Motor neuron (in vitro differentiated cells): ENCODE measurements at regions not wholly inside any gene's neighbourhood (a gene's known extent, or its start where the extent isn't known, plus 50 kb on each side); places are given as distances from the start of the nearest gene placed in this dataset.
"Not testable (repeated sequence)": the region's sequence is repeated elsewhere in the genome, so short reads cannot be mapped to it uniquely, and the experiment has no call there.

Experiments used
- ATAC-seq, 8 experiments: fragments of 200-7000 bp; cut with Tn5 transposase; replicated peaks in 6 of 8; 2 replicates each; pipeline ENCODE4 v1.8.0; 2021; ENCODE audit warnings: mild to moderate bottlenecking in 8 of 8, moderate library complexity in 8 of 8
- H3K27ac ChIP-seq, 2 donors: fragments of 250-450 bp; sonication (Bioruptor Pico); 2 replicates each; pipeline ENCODE4 v1.9.0; 2021; ENCODE audit warnings: antibody characterized with exemption in 2 of 2, mild to moderate bottlenecking in 2 of 2, moderate library complexity in 1 of 2
- H3K4me1 ChIP-seq, 2 donors: fragments of 250-450 bp; sonication (Bioruptor Pico); replicated peaks in 1 of 2; 2 replicates each; pipeline ENCODE4 v1.6.1; 2021; ENCODE audit warnings: antibody characterized with exemption in 2 of 2, mild to moderate bottlenecking in 2 of 2, moderate library complexity in 1 of 2
- H3K4me3 ChIP-seq, 5 donors: fragments of 250-450 bp; sonication (Bioruptor Pico); 2 replicates each; pipeline ENCODE4 v1.9.0; 2021; ENCODE audit warnings: antibody characterized with exemption in 5 of 5, mild to moderate bottlenecking in 5 of 5, moderate library complexity in 4 of 5
- WGBS, 10 experiments: fragments of 450-650 bp; shearing (Covaris generic); methylation state at CpG; one replicate each; pipeline ENCODE4 v1.0.0; 2022; 5-methylcytosine and 5-hydroxymethylcytosine counted together
- in situ Hi-C, 9 experiments: fragments of 400-800 bp; cut with MboI; loops; one replicate each; pipeline ENCODE4 v1.15.0; 2021; ENCODE audit warnings: low sequenced_read_pairs in 9 of 9, low pct_unique_long_range_greater_than_20kb in 2 of 9; ENCODE audit not compliant: unreplicated experiment in 9 of 9

DNA sequence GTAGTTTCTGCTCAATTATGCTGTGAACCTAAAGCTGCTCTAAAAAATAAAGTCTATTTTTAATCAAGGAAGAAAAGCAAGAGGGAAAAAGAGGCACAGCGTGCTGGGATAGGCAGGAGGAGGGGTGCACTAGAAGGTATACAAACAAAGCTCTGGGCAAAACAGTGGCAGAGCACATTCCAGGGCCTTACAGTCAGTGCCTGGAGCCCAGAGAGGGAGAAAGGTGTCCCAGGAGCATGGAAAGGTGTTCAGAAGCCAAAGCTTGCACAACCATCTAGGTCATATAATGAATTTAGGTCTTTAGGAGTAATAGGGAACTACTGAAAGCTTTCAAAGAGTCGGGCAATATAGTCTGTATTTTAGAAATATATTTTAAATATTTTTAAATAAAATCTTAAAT, 163.6 kb upstream of the PALMD start:
- in situ Hi-C loops = loop anchor here in 4 of 9 experiments (10.0 to 25.0 kb wide), 3 partner anchors 295 to 695 kb away; no protein-coding TSS in a partner anchor
- peaks cover 3 to 5% of the 10 kb centered on the region in 2 donors for H3K4me1 ChIP-seq
- H3K27ac ChIP-seq = no peak overlapping the region
- WGBS, 10 experiments = 33 to 100% (median 60%) methylated on average over 1 to 2 of the region's 2 CpGs; no CpG with 5 or more reads in 1 of the 10 experiments
- no peak overlapping the region for H3K4me3 ChIP-seq
- no peak for ATAC-seq

DNA sequence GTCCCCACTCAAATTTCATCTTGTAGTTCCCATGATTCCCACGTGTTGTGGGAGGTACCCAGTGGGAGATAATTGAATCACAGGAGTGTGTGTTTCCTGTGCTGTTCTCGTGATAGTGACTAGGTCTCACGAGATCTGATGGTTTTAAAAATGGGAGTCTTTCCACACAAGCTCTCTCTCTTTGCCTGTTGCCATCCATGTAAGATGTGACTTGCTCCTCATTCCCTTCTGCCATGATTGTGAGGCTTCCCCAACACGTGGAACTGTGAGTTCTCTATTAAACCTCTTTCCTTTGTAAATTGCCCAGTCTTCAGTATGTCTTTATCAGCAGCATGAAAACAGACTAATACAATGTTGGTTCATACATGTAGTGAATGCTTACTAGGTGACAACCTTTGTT, 163.2 kb upstream of the PALMD start:
- H3K27ac ChIP-seq = no peak overlapping the region
- no peak for ATAC-seq
- in situ Hi-C loops = loop anchor here in 4 of 9 experiments (10.0 to 25.0 kb wide), 3 partner anchors 295 to 695 kb away; no protein-coding TSS in a partner anchor
- H3K4me3 ChIP-seq = no peak overlapping the region
- peaks cover 3 to 5% of the 10 kb centered on the region in 2 donors for H3K4me1 ChIP-seq
- 48 to 89% (median 75%) methylated on average over 1 to 4 of the region's 4 CpGs; no CpG with 5 or more reads in 1 of the 10 experiments for WGBS, 10 experiments

DNA sequence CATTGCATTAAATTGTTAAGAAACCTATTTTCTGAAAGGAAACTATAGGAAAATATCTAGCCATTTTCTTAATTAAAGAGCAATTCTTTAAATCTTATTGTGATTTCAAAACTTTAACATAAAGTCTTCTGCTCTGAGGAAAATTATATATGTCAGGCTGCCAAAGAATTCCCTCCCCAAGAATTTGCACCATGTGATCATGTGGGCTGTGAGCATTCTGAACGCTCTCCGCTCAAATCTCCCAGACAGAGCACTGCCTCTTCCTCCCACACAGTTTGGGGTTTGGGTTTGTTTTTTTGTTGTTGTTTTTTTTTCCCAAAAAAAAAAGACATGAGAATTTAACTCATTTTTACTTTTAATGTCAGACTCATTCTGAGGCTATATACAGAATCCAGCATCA, 155.9 kb upstream of the PALMD start:
- in situ Hi-C loops = loop anchor here in 4 of 9 experiments (25.0 kb wide), 2 partner anchors 303 to 703 kb away; no protein-coding TSS in a partner anchor
- 33 to 100% (median 92%) methylated on average over 1 to 2 of the region's 2 CpGs; no CpG with 5 or more reads in 2 of the 10 experiments for WGBS, 10 experiments
- Histone ChIP-seq H3K27ac (no peak overlapping the region), H3K4me3 (no peak overlapping the region), H3K4me1 (peaks cover 1 to 2% of the 10 kb centered on the region in 2 donors)
- no peak for ATAC-seq

DNA sequence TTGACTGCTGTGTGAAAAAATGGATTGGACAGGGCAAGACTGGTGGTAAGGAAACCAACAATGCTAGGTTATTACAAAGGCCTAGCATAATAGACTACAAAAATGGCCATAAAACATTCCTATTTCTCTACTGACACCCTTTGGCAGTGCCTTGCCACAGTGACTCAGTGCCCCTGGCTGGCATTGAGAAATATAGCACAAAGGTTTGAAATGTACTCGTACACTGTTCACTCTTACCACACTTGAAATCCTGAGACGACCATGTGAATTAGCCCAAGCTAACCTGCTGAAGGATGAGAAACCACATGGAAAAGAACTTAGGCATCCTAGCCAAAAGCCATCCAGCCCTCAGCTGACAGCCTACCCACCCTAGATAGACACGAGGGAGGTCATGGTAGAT, 149.8 kb upstream of the PALMD start:
- ATAC-seq = no peak
- 71 to 94% (median 92%) methylated on average over 1 to 3 of the region's 3 CpGs; no CpG with 5 or more reads in 3 of the 10 experiments for WGBS, 10 experiments
- H3K27ac ChIP-seq = no peak overlapping the region
- no peak overlapping the region for H3K4me3 ChIP-seq
- H3K4me1 ChIP-seq = peaks cover 0 to 13% of the 10 kb centered on the region in 2 donors
- in situ Hi-C loops = loop anchor here in 4 of 9 experiments (25.0 kb wide), 2 partner anchors 309 to 709 kb away; no protein-coding TSS in a partner anchor

DNA sequence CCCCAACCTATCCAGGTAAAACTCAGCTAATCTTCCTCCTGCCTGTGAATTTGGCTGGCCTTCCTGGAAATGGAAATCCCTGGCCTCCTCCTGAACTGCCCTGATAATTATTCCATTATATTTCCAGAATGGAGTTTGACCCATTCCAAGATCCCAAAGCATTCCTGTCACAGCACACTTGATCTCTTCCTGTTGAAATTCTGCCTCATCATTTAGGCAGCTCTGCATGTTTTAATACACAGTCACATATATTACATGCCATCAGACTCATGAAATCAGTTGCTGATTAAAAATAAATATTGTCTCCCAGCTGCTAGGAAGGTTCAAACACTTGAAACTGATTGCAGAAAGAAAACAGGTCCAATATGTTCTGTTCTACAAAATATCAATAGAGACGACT, 148.2 kb upstream of the PALMD start:
- no peak overlapping the region for H3K27ac ChIP-seq
- 30 to 100% (median 89%) methylated on average over 1 of the region's 1 CpG; no CpG with 5 or more reads in 1 of the 10 experiments for WGBS, 10 experiments
- H3K4me1 ChIP-seq = peaks cover 0 to 13% of the 10 kb centered on the region in 2 donors
- in situ Hi-C loops = loop anchor here in 4 of 9 experiments (25.0 kb wide), 2 partner anchors 310 to 710 kb away; no protein-coding TSS in a partner anchor
- no peak overlapping the region for H3K4me3 ChIP-seq
- peak in 1 of 8 experiments; percentile 80 for ATAC-seq

DNA sequence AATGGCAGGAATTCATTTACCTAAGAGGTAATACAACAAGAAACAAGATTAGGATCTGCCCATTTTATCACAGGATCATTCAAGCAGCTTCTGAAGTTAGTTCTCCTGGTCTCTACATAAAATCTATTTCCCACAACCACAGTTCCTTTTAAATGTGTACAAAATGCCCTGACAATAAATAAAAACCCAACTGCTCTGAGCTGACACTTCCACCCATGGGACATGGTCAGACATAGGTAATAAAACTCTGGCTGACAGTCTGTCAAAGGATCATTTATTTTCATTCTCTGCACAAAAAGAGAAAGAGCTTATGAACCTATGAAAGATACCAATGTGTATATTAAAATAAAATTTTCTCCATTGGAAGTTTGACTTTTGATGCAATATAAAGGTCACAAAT, 145.4 kb upstream of the PALMD start:
- H3K4me3 ChIP-seq = no peak overlapping the region
- in situ Hi-C loops = no loop called here
- ATAC-seq = peak in 3 of 8 experiments; percentile 65 to 82 (median 74)
- H3K4me1 ChIP-seq = peaks cover 2 to 15% of the 10 kb centered on the region in 2 donors
- H3K27ac ChIP-seq = no peak overlapping the region

DNA sequence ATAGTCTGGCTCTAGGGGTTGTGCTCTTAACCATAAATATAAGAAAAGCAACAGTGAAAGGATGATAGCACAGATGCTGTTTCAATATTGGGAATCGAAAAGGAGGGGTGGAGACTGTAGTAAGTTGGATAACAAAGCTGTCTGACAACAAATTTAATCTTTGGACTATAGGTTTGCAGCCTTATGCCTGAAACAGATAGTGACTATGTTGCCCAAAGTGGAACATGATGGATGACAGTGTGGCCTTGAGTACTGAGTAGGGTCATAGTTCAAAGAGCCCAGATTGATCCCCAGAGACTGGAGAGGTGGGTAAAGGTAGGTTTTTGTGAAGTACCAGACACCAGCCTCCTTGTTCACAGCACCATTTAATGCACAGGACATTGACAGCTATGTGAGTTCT, 144.0 kb upstream of the PALMD start:
- no peak for ATAC-seq
- 33 to 89% (median 67%) methylated on average over 1 of the region's 1 CpG; no CpG with 5 or more reads in 4 of the 10 experiments for WGBS, 10 experiments
- no peak overlapping the region for H3K27ac ChIP-seq
- in situ Hi-C loops = no loop called here
- H3K4me3 ChIP-seq = no peak overlapping the region
- peaks cover 2 to 15% of the 10 kb centered on the region in 2 donors for H3K4me1 ChIP-seq

DNA sequence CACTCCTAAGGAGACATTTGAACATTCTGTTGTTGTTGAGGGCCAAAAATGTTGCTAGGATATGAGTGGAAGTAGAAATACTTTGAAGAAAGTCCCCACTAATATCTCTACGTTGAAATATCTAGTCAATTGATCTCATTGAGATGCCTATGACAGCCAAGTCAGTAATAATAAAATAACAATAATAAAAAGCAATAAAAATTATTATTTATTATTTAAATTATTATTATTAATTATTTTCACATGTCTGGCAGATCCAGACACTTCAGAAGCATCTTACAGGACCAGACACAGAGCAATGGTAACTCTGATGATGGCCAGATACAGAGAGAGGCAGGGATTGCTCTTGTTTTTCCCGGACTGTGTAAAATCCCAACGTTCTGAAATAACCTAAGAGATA, 143.5 kb upstream of the PALMD start:
- in situ Hi-C loops = no loop called here
- ATAC-seq = no peak
- no peak overlapping the region for H3K27ac ChIP-seq
- no peak overlapping the region for H3K4me3 ChIP-seq
- 35 to 100% (median 61%) methylated on average over 2 to 3 of the region's 3 CpGs; no CpG with 5 or more reads in 3 of the 10 experiments for WGBS, 10 experiments
- peaks cover 2 to 14% of the 10 kb centered on the region in 2 donors for H3K4me1 ChIP-seq

DNA sequence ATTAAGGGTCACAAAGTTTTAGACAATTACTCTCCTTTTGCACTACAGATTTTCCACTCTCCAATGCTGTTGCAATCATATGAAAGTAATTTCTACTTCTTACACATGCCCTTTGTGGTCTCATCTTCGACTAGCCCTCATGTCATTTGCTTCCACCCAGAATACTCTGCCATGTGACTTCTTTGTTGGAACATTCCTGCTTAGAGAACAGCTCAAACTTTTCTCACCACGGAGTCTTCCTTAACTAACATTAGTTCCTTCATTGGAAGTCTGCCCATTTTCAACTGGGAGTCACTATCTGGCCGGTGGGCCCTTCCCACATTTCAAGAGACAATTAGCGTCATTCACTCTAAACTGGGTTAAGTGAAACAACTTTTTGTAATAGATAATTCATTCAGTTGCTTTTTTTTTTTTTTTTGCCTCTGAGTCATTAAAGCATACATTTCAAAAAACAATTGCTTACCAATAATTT, 142.6 kb upstream of the PALMD start:
- peaks cover 2 to 9% of the 10 kb centered on the region in 2 donors for H3K4me1 ChIP-seq
- peak in 7 of 8 experiments; percentile 46 to 92 (median 76) for ATAC-seq
- no peak overlapping the region for H3K4me3 ChIP-seq
- no peak overlapping the region for H3K27ac ChIP-seq
- WGBS, 10 experiments = 7 to 83% (median 57%) methylated on average over 1 to 4 of the region's 4 CpGs
- in situ Hi-C loops = no loop called here

DNA sequence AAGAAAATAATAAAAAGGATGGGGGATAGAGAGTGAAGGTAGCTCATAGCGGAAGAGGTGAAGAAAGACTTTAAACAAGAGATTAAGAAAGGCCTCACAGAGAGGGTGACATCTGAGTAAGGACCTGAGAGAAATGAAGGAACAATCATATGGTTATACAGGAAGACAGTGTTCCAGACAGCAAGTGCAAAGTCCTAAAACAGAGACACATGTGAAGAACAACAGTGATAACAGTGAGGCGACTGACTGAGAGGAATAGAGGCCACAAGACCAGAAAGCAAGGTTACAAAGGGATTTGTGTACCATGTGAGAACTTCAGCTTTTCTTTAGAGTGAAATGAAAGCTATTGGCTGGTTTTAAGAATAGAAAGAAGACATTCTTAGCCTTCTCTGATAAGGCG, 141.6 kb upstream of the PALMD start:
- Histone ChIP-seq H3K4me1 (peaks cover 2 to 8% of the 10 kb centered on the region in 2 donors), H3K4me3 (no peak overlapping the region), H3K27ac (no peak overlapping the region)
- in situ Hi-C loops = no loop called here
- WGBS, 10 experiments = 65 to 100% (median 89%) methylated on average over 2 to 3 of the region's 3 CpGs
- no peak for ATAC-seq

DNA sequence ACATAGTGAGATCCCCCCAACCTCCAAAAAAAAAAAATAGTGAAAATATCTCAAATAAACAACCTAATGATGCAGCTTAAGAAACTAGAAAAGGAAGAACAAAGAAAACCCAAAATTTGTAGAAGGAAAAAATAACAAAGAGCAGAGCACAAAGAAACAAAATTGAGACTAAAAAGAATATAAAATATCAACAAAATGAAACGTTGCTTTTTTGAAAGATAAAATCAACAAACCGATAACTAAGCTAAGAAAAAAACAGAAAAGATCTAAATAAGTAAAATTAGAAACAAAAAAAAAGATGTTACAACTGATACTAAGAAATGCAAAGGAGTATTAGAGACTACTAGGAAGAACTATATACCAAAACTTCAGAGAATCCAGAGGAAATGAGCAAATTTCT, 139.3 kb upstream of the PALMD start:
- Histone ChIP-seq H3K4me1 (peaks cover 2% of the 10 kb centered on the region in 2 donors), H3K27ac (no peak overlapping the region), H3K4me3 (no peak overlapping the region)
- in situ Hi-C loops = no loop called here
- ATAC-seq = no peak
- WGBS, 10 experiments = 56 to 86% (median 72%) methylated on average over 1 to 2 of the region's 2 CpGs

DNA sequence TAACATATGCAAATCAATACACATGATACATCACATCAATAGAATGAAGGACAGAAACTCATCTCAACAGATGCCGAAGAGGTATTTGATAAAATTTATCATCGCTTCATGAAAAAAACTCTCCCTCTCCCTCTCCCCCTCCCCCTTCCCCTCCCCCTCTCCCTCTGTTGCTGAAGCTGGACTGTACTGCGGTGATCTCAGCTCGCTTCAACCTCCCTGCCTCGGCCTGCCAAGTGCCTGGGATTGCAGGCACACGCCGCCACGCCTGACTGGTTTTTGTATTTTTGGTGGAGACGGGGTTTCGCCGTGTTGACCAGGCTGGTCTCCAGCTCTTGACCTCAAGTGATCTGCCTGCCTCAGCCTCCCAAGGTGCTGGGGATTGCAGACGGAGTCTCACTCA, 138.5 kb upstream of the PALMD start:
- H3K4me1 ChIP-seq, in situ Hi-C loops, ATAC-seq, H3K27ac ChIP-seq, H3K4me3 ChIP-seq: not testable (repeated sequence)
- WGBS, 10 experiments = 83 to 100% (median 100%) methylated on average over 1 to 5 of the region's 12 CpGs; no CpG with 5 or more reads in 4 of the 10 experiments

DNA sequence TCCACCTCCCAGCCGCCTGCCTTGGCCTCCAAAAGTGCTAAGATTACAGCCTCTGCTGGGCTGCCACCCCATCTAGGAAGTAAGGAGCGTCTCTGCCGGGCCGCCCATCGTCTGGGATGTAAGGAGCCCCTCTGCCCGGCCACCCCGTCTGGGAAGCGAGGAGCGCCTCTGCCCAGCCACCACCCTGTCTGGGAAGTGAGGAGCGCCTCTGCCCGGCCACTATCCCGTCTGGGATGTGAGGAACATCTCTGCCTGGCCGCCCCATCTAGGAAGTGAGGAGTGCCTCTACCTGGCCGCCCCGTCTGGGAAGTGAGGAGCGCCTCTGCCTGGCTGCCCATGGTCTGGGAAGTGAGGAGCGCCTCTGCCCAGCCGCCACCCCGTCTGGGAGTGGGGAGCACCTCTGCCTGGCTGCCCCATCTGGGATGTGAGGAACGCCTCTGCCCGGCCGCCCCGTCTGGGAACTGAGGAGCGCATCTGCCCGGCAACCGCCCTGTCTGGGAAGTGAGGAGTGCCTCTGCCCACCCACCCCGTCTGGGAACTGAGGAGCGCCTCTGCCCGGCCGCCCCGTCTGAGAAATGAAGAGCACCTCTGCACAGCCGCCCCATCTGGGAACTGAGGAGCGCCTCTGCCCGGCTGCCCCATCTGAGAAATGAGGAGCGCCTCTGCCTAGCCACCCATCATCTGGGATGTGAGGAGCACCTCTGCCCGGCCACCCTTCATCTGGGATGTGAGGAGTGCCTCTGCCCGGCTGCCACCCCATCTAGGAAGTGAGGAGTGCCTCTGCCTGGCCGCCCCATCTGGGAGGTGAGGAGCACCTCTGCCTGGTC, 137.8 kb upstream of the PALMD start:
- H3K4me1 ChIP-seq = peaks cover 2% of the 10 kb centered on the region in 2 donors
- no peak for ATAC-seq
- no peak overlapping the region for H3K4me3 ChIP-seq
- in situ Hi-C loops = no loop called here
- no peak overlapping the region for H3K27ac ChIP-seq
- 96 to 100% (median 100%) methylated on average over 1 to 5 of the region's 38 CpGs; no CpG with 5 or more reads in 7 of the 10 experiments for WGBS, 10 experiments
